Mesodermal cell (in vitro differentiated cells): ENCODE measurements at regions not wholly inside any gene's neighbourhood (a gene's known extent, or its start where the extent isn't known, plus 50 kb on each side); places are given as distances from the start of the nearest gene placed in this dataset.

Experiments
- H3K27ac ChIP-seq: 2 replicates; pipeline ENCODE4 v1.7.0; 2013; ENCODE audit warnings: mild to moderate bottlenecking, low read depth, low read length, moderate library complexity; ENCODE audit not compliant: severe bottlenecking
- H3K36me3 ChIP-seq: 2 replicates; pipeline ENCODE4 v1.7.1; 2013; ENCODE audit warnings: mild to moderate bottlenecking, low read length, moderate library complexity; ENCODE audit not compliant: control insufficient read depth, insufficient read depth
- H3K4me1 ChIP-seq: one replicate; pipeline ENCODE4 v1.7.1; 2013; ENCODE audit warnings: mild to moderate bottlenecking, low read length; ENCODE audit not compliant: insufficient read depth, control insufficient read depth, poor library complexity, severe bottlenecking
- H3K4me3 ChIP-seq: 2 replicates; pipeline ENCODE4 v1.7.0; 2013; ENCODE audit warnings: low read length, control low read depth, mild to moderate bottlenecking; ENCODE audit not compliant: insufficient read depth, poor library complexity, severe bottlenecking; ENCODE audit errors: extremely low read depth
- H3K9me3 ChIP-seq: 2 replicates; pipeline ENCODE4 v1.7.1; 2013; ENCODE audit warnings: mild to moderate bottlenecking, low read length, moderate library complexity; ENCODE audit not compliant: control insufficient read depth
- WGBS, 2 experiments: methylation state at CpG; one replicate each; pipeline ENCODE4 v1.1.5; 2013; ENCODE audit warnings: missing lambda C conversion rate in 2 of 2; ENCODE audit not compliant: insufficient coverage in 2 of 2; 5-methylcytosine and 5-hydroxymethylcytosine counted together

DNA sequence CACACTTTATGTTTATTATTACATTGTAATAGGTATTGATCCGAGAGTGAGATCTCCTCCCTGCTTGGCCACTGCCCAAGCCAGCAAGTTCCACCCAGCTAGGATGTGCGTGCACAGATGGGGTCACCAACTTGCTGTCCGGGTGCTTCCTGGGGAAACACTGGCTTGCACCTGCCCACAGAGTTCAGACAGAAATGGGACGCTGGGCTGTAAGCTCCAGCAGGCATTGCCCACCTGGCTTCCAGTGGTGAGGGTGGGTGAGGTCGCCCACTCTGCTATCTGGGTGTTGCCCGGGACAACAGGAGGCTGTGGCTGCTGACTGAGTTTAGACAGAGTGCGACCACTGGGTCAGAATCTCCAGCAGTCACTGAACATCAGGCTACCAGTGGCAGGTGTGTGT, 289.8 kb upstream of the ANO3 start:
- Histone ChIP-seq H3K27ac (no peak overlapping the region), H3K4me3 (no peak overlapping the region), H3K36me3 (no peaks in the 10 kb centered on the region), H3K4me1 (no peaks in the 10 kb centered on the region), H3K9me3 (no peaks in the 10 kb centered on the region)
- 85 to 92% methylated on average over 6 of the region's 7 CpGs for WGBS, 2 experiments

DNA sequence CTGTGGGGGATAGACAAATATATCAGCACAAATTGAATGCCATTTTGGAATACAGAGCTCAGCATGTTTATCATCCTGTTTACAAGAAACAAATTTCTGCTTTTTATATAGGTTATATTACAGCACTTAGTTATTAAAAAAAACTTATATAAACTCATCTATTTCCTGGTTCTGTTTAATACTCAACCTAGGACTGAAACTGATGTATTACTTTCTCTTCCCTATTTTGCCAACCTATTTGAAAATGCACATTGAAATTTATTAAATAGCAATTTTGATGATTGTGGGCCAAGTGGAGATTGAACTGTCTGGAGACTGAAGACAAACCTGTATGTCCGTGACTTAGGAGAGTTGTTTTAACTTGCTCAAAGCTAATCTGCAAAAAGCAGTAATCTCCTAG, 288.3 kb upstream of the ANO3 start:
- H3K9me3 ChIP-seq: no peaks in the 10 kb centered on the region
- no peak overlapping the region for H3K27ac ChIP-seq
- no CpG with 5 or more reads among the region's 1 CpG for WGBS, 2 experiments
- no peak overlapping the region for H3K4me3 ChIP-seq
- H3K4me1 ChIP-seq: no peaks in the 10 kb centered on the region
- no peaks in the 10 kb centered on the region for H3K36me3 ChIP-seq

DNA sequence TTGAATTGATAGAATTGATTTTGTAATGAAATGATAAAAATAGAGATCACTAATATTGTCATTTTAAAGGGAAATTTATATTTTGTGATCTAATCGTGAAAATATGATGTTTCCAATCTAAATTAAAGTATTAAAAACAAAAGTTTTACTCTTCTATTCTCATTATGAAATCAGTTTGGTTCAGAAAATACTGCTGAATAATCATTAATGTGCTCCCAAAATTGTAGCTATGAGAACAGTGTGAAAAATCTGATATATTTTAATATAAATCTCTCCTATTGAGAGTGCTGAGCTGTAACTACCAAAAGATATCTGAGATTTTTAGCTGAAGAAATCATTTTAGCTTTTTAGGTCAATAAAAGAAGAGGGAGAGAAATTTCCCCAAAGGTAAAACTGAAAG, 287.5 kb upstream of the ANO3 start:
- Histone ChIP-seq H3K9me3 (no peaks in the 10 kb centered on the region), H3K36me3 (no peaks in the 10 kb centered on the region), H3K4me1 (no peaks in the 10 kb centered on the region), H3K27ac (no peak overlapping the region), H3K4me3 (no peak overlapping the region)
- no CpG with 5 or more reads among the region's 1 CpG for WGBS, 2 experiments

DNA sequence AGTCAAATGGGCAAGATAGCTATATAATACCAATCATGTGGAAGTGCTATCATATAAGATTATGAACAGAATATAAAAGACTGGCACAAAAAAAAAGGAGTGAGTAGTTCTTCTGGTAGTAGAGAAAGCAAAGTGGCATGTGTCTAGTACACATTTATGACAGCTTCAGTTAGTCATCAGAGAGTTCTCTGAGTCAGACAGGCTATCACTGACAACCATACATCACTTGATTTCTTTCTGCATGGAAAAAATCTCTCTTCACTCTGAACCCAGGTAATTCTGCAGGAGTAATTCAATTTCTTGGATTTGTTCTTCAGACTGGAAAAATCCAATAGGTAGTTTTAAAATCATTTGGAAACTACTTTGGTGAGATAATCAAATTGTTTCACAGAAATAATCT, 286.8 kb upstream of the ANO3 start:
- no peaks in the 10 kb centered on the region for H3K9me3 ChIP-seq
- no peaks in the 10 kb centered on the region for H3K36me3 ChIP-seq
- no peak overlapping the region for H3K27ac ChIP-seq
- H3K4me1 ChIP-seq: no peaks in the 10 kb centered on the region
- no peak overlapping the region for H3K4me3 ChIP-seq

DNA sequence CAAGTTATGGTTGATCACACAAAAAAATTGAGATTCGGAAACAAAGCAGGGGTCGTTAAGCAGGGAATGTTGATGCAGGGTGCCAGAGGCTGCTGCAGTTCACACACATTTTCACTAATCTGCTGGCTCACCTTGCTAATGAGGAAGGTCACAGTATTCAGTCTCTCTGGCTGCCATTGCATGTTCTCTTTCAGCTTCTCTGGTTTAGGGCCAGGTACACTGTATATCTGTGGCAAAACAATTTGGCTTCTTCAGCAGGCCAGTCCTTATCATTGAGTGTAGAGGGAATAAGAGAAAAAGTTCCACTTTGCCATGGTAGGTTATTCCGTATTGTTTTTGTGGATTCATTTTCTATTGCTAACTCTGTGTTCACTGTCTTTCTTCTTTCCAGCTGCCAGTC, 283.7 kb upstream of the ANO3 start:
- H3K9me3 ChIP-seq: no peaks in the 10 kb centered on the region
- WGBS, 2 experiments: 92 to 100% methylated on average over 2 to 3 of the region's 3 CpGs
- no peaks in the 10 kb centered on the region for H3K36me3 ChIP-seq

GRCh38 chr11:26053966-26054365, 278.0 kb upstream of the ANO3 start:
- H3K27ac ChIP-seq: no peak overlapping the region
- no CpG with 5 or more reads among the region's 1 CpG for WGBS, 2 experiments
- no peaks in the 10 kb centered on the region for H3K9me3 ChIP-seq
- no peaks in the 10 kb centered on the region for H3K36me3 ChIP-seq
- H3K4me3 ChIP-seq: no peak overlapping the region
- H3K4me1 ChIP-seq: no peaks in the 10 kb centered on the region

More for the DNA sequence above, 283.7 kb upstream of the ANO3 start:
- H3K27ac ChIP-seq: no peak overlapping the region
- no peaks in the 10 kb centered on the region for H3K4me1 ChIP-seq
- no peak overlapping the region for H3K4me3 ChIP-seq

GRCh38 chr11:26062660-26063059, 269.3 kb upstream of the ANO3 start:
- no peaks in the 10 kb centered on the region for H3K4me1 ChIP-seq
- no peaks in the 10 kb centered on the region for H3K9me3 ChIP-seq
- no peak overlapping the region for H3K27ac ChIP-seq
- no CpG with 5 or more reads among the region's 1 CpG for WGBS, 2 experiments
- H3K4me3 ChIP-seq: no peak overlapping the region
- no peaks in the 10 kb centered on the region for H3K36me3 ChIP-seq

- Histone ChIP-seq H3K9me3 (no peaks in the 10 kb centered on the region), H3K36me3 (no peaks in the 10 kb centered on the region), H3K4me1 (no peaks in the 10 kb centered on the region), H3K27ac (no peak overlapping the region), H3K4me3 (no peak overlapping the region)
Measured at GRCh38 chr11:26063915-26064314, 268.0 kb upstream of the ANO3 start.

- no peaks in the 10 kb centered on the region for H3K9me3 ChIP-seq
- no peak overlapping the region for H3K27ac ChIP-seq
- H3K4me3 ChIP-seq: no peak overlapping the region
- no peaks in the 10 kb centered on the region for H3K4me1 ChIP-seq
- no peaks in the 10 kb centered on the region for H3K36me3 ChIP-seq
- no CpG with 5 or more reads among the region's 1 CpG for WGBS, 2 experiments
Measured at GRCh38 chr11:26065944-26066343, 266.0 kb upstream of the ANO3 start.

DNA sequence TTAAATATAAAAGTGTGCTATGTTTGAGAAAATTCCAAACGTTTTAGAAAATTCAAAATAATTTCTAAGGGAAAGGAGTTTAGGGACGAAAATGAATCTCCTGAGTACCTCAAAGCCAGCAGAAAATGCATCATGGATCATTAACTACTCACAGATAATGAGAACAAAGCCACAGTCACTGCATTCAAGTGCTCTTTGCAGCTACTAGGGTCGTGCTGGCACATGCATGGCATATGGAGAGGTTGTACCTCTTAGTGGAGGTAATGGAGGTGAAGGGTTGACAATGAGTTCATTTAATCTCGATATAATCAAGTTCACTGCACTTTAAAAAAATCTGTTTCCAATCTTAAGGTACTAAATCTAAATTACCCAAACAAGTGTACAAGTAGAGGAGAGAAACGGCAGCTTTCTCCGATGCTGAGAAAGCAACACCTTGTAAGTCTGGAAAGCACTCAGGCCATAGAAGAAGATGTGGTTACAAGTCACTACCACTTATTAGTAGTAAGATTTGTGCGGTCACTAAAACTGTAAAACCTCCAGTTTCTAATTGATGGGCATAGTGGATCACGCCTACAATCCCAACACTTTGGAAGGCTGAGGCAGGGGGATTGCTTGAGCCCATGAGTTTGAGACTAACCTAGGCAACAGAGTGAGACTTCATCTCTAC, 261.1 kb upstream of the ANO3 start:
- Histone ChIP-seq H3K36me3 (no peaks in the 10 kb centered on the region), H3K4me1 (no peaks in the 10 kb centered on the region), H3K27ac (no peak overlapping the region), H3K4me3 (no peak overlapping the region), H3K9me3 (no peaks in the 10 kb centered on the region)
- WGBS, 2 experiments: 69 to 100% methylated on average over 1 to 2 of the region's 8 CpGs

DNA sequence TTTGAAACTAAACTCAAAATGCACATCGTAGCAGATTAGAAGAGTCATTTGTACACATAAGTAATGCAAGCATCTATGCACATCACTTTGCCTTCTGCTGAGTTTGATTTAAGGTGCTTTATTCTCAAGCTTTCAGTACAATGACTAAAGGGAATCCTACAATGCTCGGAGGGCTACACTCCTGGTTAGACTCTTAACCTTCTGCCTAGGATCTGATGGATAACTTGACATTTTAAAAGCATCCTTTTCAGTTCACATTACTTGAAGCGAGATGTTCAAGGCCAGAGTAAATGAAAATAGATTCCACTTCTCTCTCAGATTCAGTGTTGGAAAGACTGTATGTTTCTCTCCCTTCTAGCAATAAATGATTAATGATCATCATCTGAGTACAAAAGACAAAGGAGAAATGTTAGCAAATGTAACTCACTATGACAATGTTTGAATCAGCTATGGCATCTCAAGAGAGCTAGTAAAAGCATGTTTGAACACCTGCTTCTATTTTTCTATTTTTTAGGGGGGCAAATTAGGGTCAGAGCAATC, 259.2 kb upstream of the ANO3 start:
- H3K27ac ChIP-seq: no peak overlapping the region
- no peaks in the 10 kb centered on the region for H3K36me3 ChIP-seq
- WGBS, 2 experiments: 78% methylated on average over 1 of the region's 3 CpGs; no CpG with 5 or more reads in 1 of the 2 experiments
- H3K4me3 ChIP-seq: no peak overlapping the region
- H3K4me1 ChIP-seq: no peaks in the 10 kb centered on the region
- H3K9me3 ChIP-seq: no peaks in the 10 kb centered on the region
